ENCODE measurements at regions not wholly inside any gene's neighbourhood (a gene's known extent, or its start where the extent isn't known, plus 50 kb on each side); places are given as distances from the start of the nearest gene placed in this dataset.

- Histone ChIP-seq H3K4me3 (ENCODE audit: insufficient read depth, low read depth, low read length) (no peak overlapping the region), H4K20me1 (ENCODE audit: insufficient read depth, low read length) (no peaks in the 10 kb centered on the region), H2AFZ (ENCODE audit: low read depth, low read length) (no peak overlapping the region), H3K36me3 (ENCODE audit: insufficient read depth, low read length) (no peaks in the 10 kb centered on the region), H3K27ac (ENCODE audit: low read depth, low read length) (peak overlapping the region; percentile 42), H3K4me2 (ENCODE audit: low read length) (peak overlapping the region; percentile 15), H3K4me1 (ENCODE audit: insufficient read depth, low read length) (peaks cover 16% of the 10 kb centered on the region), H3K9me3 (ENCODE audit: insufficient read depth, low read depth, low read length) (no peaks in the 10 kb centered on the region), H3K79me2 (ENCODE audit: insufficient read depth, low read length) (no peaks in the 10 kb centered on the region), H3K27me3 (ENCODE audit: insufficient read depth, low read length) (no peaks in the 10 kb centered on the region), H3K9ac (ENCODE audit: low read length) (no peak overlapping the region)
- TF ChIP-seq EZH2 (IDR thresholded peaks at IDR 0.05; ENCODE audit: insufficient read depth, low read length) = no peak
- TF ChIP-seq, protein P1, sequence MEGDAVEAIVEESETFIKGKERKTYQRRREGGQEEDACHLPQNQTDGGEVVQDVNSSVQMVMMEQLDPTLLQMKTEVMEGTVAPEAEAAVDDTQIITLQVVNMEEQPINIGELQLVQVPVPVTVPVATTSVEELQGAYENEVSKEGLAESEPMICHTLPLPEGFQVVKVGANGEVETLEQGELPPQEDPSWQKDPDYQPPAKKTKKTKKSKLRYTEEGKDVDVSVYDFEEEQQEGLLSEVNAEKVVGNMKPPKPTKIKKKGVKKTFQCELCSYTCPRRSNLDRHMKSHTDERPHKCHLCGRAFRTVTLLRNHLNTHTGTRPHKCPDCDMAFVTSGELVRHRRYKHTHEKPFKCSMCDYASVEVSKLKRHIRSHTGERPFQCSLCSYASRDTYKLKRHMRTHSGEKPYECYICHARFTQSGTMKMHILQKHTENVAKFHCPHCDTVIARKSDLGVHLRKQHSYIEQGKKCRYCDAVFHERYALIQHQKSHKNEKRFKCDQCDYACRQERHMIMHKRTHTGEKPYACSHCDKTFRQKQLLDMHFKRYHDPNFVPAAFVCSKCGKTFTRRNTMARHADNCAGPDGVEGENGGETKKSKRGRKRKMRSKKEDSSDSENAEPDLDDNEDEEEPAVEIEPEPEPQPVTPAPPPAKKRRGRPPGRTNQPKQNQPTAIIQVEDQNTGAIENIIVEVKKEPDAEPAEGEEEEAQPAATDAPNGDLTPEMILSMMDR (IDR thresholded peaks at IDR 0.05; ENCODE audit: insufficient read depth, low read depth, low read length) = no peak
- FAIRE-seq (peak; percentile 83), DNase-seq (ENCODE audit: low read depth) (peak; percentile 96)
- peaks cover 1% of the 10 kb centered on the region for H3K9me3 Mint-ChIP-seq (ENCODE audit: unreplicated experiment)
- no peak overlapping the region for H3K27ac Mint-ChIP-seq (ENCODE audit: unreplicated experiment)
- no peak overlapping the region for H3K4me3 Mint-ChIP-seq (ENCODE audit: unreplicated experiment)
- H3K4me1 Mint-ChIP-seq (ENCODE audit: low read depth, unreplicated experiment) = peaks cover 25% of the 10 kb centered on the region
- H3K36me3 Mint-ChIP-seq (ENCODE audit: low read depth, unreplicated experiment) = no peaks in the 10 kb centered on the region
- no peaks in the 10 kb centered on the region for H3K27me3 Mint-ChIP-seq (ENCODE audit: low read depth, unreplicated experiment)
Observed at GRCh38 chr9:107707428-107707837, 217.9 kb upstream of the KLF4 start.

GRCh38 chr9:107706701-107707427 lies 217.3 kb upstream of the KLF4 start:
- H3K36me3 Mint-ChIP-seq (ENCODE audit: low read depth, unreplicated experiment) = no peaks in the 10 kb centered on the region
- peaks cover 19% of the 10 kb centered on the region for H3K4me1 Mint-ChIP-seq (ENCODE audit: low read depth, unreplicated experiment)
- no peaks in the 10 kb centered on the region for H3K27me3 Mint-ChIP-seq (ENCODE audit: low read depth, unreplicated experiment)
- no peak overlapping the region for H3K4me3 Mint-ChIP-seq (ENCODE audit: unreplicated experiment)
- Histone ChIP-seq H3K27me3 (ENCODE audit: insufficient read depth, low read length) (no peaks in the 10 kb centered on the region), H4K20me1 (ENCODE audit: insufficient read depth, low read length) (no peaks in the 10 kb centered on the region), H3K79me2 (ENCODE audit: insufficient read depth, low read length) (no peaks in the 10 kb centered on the region), H3K4me1 (ENCODE audit: insufficient read depth, low read length) (peaks cover 11% of the 10 kb centered on the region), H3K9me3 (ENCODE audit: insufficient read depth, low read depth, low read length) (no peaks in the 10 kb centered on the region), H3K9ac (ENCODE audit: low read length) (no peak overlapping the region), H3K4me2 (ENCODE audit: low read length) (no peak overlapping the region), H3K4me3 (ENCODE audit: insufficient read depth, low read depth, low read length) (no peak overlapping the region), H2AFZ (ENCODE audit: low read depth, low read length) (no peak overlapping the region), H3K36me3 (ENCODE audit: insufficient read depth, low read length) (no peaks in the 10 kb centered on the region), H3K27ac (ENCODE audit: low read depth, low read length) (no peak overlapping the region)
- peaks cover 1% of the 10 kb centered on the region for H3K9me3 Mint-ChIP-seq (ENCODE audit: unreplicated experiment)
- no peak overlapping the region for H3K27ac Mint-ChIP-seq (ENCODE audit: unreplicated experiment)
- DNase-seq (ENCODE audit: low read depth) = no peak
- no peak for TF ChIP-seq EZH2 (IDR thresholded peaks at IDR 0.05; ENCODE audit: insufficient read depth, low read length)
- TF ChIP-seq, protein P1 (IDR thresholded peaks at IDR 0.05; ENCODE audit: insufficient read depth, low read depth, low read length) = no peak
- no peak for FAIRE-seq

DNA sequence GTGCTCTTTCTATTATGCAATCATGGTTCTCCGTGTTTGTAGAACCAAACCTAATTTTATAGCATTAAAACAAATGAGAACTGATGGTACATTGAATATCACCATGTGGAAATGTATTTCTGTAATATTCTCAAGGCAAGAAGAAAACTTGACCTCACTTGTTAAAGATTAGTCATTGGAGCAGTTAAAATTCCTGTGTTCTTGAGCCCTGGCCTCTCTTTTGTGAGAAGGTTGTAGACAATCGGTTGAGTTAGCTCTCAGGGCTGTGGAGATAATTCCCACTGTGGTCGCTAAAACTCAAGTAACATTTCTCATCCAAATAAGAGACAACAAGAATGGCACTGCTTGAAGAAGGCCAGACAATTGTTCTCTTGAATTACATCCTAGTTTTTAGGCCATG lies 216.0 kb upstream of the KLF4 start:
- peak; percentile 18 for DNase-seq (ENCODE audit: low read depth)
- Histone ChIP-seq H2AFZ (ENCODE audit: low read depth, low read length) (no peak overlapping the region), H3K9me3 (ENCODE audit: insufficient read depth, low read depth, low read length) (no peaks in the 10 kb centered on the region), H3K27ac (ENCODE audit: low read depth, low read length) (no peak overlapping the region), H3K27me3 (ENCODE audit: insufficient read depth, low read length) (no peaks in the 10 kb centered on the region), H3K36me3 (ENCODE audit: insufficient read depth, low read length) (no peaks in the 10 kb centered on the region), H3K4me2 (ENCODE audit: low read length) (no peak overlapping the region), H3K4me1 (ENCODE audit: insufficient read depth, low read length) (peaks cover 10% of the 10 kb centered on the region), H3K4me3 (ENCODE audit: insufficient read depth, low read depth, low read length) (no peak overlapping the region), H3K9ac (ENCODE audit: low read length) (no peak overlapping the region), H3K79me2 (ENCODE audit: insufficient read depth, low read length) (no peaks in the 10 kb centered on the region), H4K20me1 (ENCODE audit: insufficient read depth, low read length) (no peaks in the 10 kb centered on the region)
- Mint-ChIP-seq H3K27me3 (ENCODE audit: low read depth, unreplicated experiment) (peaks cover 4% of the 10 kb centered on the region), H3K4me3 (ENCODE audit: unreplicated experiment) (no peak overlapping the region), H3K9me3 (ENCODE audit: unreplicated experiment) (peaks cover 3% of the 10 kb centered on the region), H3K27ac (ENCODE audit: unreplicated experiment) (no peak overlapping the region), H3K4me1 (ENCODE audit: low read depth, unreplicated experiment) (peaks cover 13% of the 10 kb centered on the region), H3K36me3 (ENCODE audit: low read depth, unreplicated experiment) (no peaks in the 10 kb centered on the region)
- no peak for FAIRE-seq
- TF ChIP-seq, protein P1 (IDR thresholded peaks at IDR 0.05; ENCODE audit: insufficient read depth, low read depth, low read length) = no peak
- TF ChIP-seq EZH2 (IDR thresholded peaks at IDR 0.05; ENCODE audit: insufficient read depth, low read length) = no peak

All from astrocyte (in vitro differentiated cells and primary cell).